Activated naive CD4-positive, alpha-beta T cell treated with anti-CD3 and anti-CD28 coated beads for 36 hours (primary cell): ENCODE measurements at regions not wholly inside any gene's neighbourhood (a gene's known extent, or its start where the extent isn't known, plus 50 kb on each side); places are given as distances from the start of the nearest gene placed in this dataset.
"Not testable (repeated sequence)": the region's sequence is repeated elsewhere in the genome, so short reads cannot be mapped to it uniquely, and the experiment has no call there.

Experiments used
- CTCF ChIA-PET: fragments of 350-600 bp; sonication (Branson Sonifier 250); formaldehyde crosslinking; loops from one replicate; lab custom pipeline; 2021; ENCODE audit warnings: antibody characterized with exemption; lab: Charles Lee
- DNase-seq: peaks from one replicate; pipeline ENCODE4 v3.0.0-alpha.2; 2020
- H3K27ac Mint-ChIP-seq: one replicate; pipeline ENCODE4 v1.8.0; 2021; ENCODE audit warnings: mild to moderate bottlenecking, mixed read lengths
- H3K27me3 Mint-ChIP-seq: one replicate; pipeline ENCODE4 v1.8.0; 2021; ENCODE audit warnings: low read depth, mixed read lengths
- H3K36me3 Mint-ChIP-seq: one replicate; pipeline ENCODE4 v1.8.0; 2021; ENCODE audit warnings: low read depth, mixed read lengths
- H3K4me1 Mint-ChIP-seq: one replicate; pipeline ENCODE4 v1.8.0; 2021; ENCODE audit warnings: low read depth, mixed read lengths
- H3K4me3 Mint-ChIP-seq: one replicate; pipeline ENCODE4 v1.8.0; 2021; ENCODE audit warnings: mild to moderate bottlenecking, moderate library complexity, mixed read lengths
- H3K9me3 Mint-ChIP-seq: one replicate; pipeline ENCODE4 v1.8.0; 2021; ENCODE audit warnings: mixed read lengths
- intact Hi-C: fragments of 100-400 bp; cut with micrococcal nuclease; formaldehyde crosslinking; loops from one replicate; pipeline ENCODE4 v1.15.1; 2023

- no peak for DNase-seq
- Mint-ChIP-seq H3K4me3 (no peak overlapping the region), H3K4me1 (no peaks in the 10 kb centered on the region), H3K36me3 (no peaks in the 10 kb centered on the region), H3K27me3 (no peaks in the 10 kb centered on the region), H3K27ac (no peak overlapping the region), H3K9me3 (peaks cover 9% of the 10 kb centered on the region)
- intact Hi-C loops, result no loop called here
- CTCF ChIA-PET, result no interaction called here
Measured at GRCh38 chr5:17838469-17838868, 204.2 kb downstream of the TAF11L14 start.

GRCh38 chr5:17839848-17840247 is 205.6 kb downstream of the TAF11L14 start:
- Mint-ChIP-seq H3K27ac (no peak overlapping the region), H3K4me3 (no peak overlapping the region), H3K4me1 (no peaks in the 10 kb centered on the region), H3K36me3 (no peaks in the 10 kb centered on the region), H3K9me3 (peaks cover 19% of the 10 kb centered on the region), H3K27me3 (no peaks in the 10 kb centered on the region)
- no peak for DNase-seq
- intact Hi-C loops, result no loop called here
- CTCF ChIA-PET, result no interaction called here

DNA sequence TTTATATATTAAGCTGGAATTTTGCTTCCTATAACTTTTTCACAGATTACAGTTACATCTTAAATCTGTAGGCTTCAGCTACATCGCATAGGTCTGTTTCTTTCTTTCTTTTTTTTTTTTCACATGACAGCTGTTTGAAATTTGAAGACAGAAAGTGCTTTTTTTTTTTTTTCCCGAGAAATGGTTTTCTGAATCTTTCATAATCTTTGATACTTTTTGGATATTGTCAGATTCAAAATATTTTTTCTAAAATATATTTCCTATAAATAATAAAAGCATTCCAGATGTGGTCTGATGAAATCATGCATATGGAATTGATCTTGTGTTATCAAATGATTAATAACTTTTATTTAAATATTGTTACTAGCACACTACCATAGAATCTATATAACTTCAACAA is 212.2 kb downstream of the TAF11L14 start:
- intact Hi-C loops, result no loop called here
- DNase-seq, result no peak
- Mint-ChIP-seq H3K27me3 (no peaks in the 10 kb centered on the region), H3K9me3 (peaks cover 21% of the 10 kb centered on the region), H3K27ac (no peak overlapping the region), H3K4me3 (no peak overlapping the region), H3K4me1 (no peaks in the 10 kb centered on the region), H3K36me3 (no peaks in the 10 kb centered on the region)
- CTCF ChIA-PET, result no interaction called here

GRCh38 chr5:17847286-17847685 is 213.0 kb downstream of the TAF11L14 start:
- DNase-seq, result no peak
- Mint-ChIP-seq H3K36me3 (no peaks in the 10 kb centered on the region), H3K4me1 (no peaks in the 10 kb centered on the region), H3K27ac (no peak overlapping the region), H3K9me3 (peaks cover 21% of the 10 kb centered on the region), H3K4me3 (no peak overlapping the region), H3K27me3 (no peaks in the 10 kb centered on the region)
- intact Hi-C loops, result no loop called here
- CTCF ChIA-PET, result no interaction called here

DNA sequence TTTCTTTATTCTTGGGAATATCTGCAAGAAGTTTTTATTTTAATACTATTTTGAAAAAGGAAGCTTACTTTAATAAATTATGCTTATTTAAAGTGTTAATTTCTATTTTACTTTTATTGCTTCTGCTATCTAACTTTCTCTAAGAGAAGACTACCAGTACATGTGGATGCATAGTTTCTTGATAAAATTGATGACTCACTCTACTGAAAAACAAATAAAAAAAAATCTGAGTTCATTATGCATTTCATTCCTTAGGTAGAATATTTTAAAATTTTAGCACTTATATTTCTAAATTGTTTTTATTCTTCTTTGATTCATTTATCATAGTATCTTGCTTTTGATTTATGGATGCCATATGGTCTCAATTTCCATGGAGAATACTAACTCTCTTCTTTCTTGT is 217.9 kb downstream of the TAF11L14 start:
- H3K4me1 Mint-ChIP-seq, result no peaks in the 10 kb centered on the region
- CTCF ChIA-PET, result no interaction called here
- intact Hi-C loops, result no loop called here
- H3K27me3 Mint-ChIP-seq, result no peaks in the 10 kb centered on the region
- H3K27ac Mint-ChIP-seq, result no peak overlapping the region
- H3K4me3 Mint-ChIP-seq, result no peak overlapping the region
- H3K9me3 Mint-ChIP-seq, result peaks cover 13% of the 10 kb centered on the region
- DNase-seq, result no peak
- no peaks in the 10 kb centered on the region for H3K36me3 Mint-ChIP-seq

- Mint-ChIP-seq H3K9me3 (peaks cover 13% of the 10 kb centered on the region), H3K27ac (no peak overlapping the region), H3K36me3 (no peaks in the 10 kb centered on the region), H3K27me3 (no peaks in the 10 kb centered on the region), H3K4me3 (no peak overlapping the region), H3K4me1 (no peaks in the 10 kb centered on the region)
- no peak for DNase-seq
- intact Hi-C loops, result no loop called here
- CTCF ChIA-PET, result no interaction called here
Measured at GRCh38 chr5:17852740-17853139, 218.5 kb downstream of the TAF11L14 start.

DNA sequence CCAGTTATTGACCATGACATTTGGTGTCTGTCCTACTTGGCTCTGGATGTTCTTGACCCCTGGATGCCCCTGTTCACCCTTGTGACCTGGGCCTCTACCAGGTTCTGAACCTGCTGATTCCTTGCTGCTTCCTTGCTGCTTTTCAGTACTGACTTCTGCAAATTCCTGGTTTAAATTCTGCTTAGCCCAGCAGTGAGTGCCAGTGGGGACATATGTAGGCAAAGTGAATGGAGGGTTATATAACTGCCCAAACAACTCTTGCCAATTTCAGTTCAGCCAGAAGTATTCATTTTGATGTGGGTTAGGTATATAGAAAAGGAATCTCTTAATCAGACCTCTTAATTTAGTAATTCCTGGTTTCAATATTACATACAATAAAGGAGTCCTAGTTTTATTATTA is 220.6 kb downstream of the TAF11L14 start:
- no peaks in the 10 kb centered on the region for H3K4me1 Mint-ChIP-seq
- H3K9me3 Mint-ChIP-seq, result peaks cover 12% of the 10 kb centered on the region
- no peak for DNase-seq
- no peaks in the 10 kb centered on the region for H3K36me3 Mint-ChIP-seq
- H3K27me3 Mint-ChIP-seq, result no peaks in the 10 kb centered on the region
- CTCF ChIA-PET, result no interaction called here
- no peak overlapping the region for H3K4me3 Mint-ChIP-seq
- intact Hi-C loops, result no loop called here
- H3K27ac Mint-ChIP-seq, result no peak overlapping the region

- intact Hi-C loops, result no loop called here
Measured at GRCh38 chr5:17860660-17861315, 226.5 kb downstream of the TAF11L14 start.

DNA sequence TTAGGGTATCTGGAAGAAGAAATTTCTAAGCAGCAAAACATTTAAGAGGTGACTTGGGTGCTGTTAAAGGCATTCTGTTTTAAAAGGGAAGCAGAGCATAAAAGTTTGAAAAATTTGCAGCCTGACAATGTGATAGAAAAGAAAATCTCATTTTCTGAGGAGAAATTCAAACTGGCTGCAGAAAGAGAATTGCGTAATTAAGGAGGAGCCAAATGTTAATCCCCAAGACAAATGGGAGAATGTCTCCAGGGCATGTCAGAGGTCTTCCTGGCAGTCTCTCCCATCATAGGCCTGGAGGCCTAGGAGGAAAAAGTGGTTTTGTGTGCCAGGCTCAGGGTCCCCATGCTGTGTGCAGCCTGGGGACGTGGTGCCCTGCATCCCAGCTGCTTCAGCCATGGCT is 230.6 kb downstream of the TAF11L14 start:
- DNase-seq, intact Hi-C loops, CTCF ChIA-PET, H3K4me1 Mint-ChIP-seq, H3K36me3 Mint-ChIP-seq, H3K4me3 Mint-ChIP-seq, H3K27ac Mint-ChIP-seq, H3K27me3 Mint-ChIP-seq: not testable (repeated sequence)
- peaks cover 17% of the 10 kb centered on the region for H3K9me3 Mint-ChIP-seq

More at GRCh38 chr5:17860660-17861315, 226.5 kb downstream of the TAF11L14 start:
- no peaks in the 10 kb centered on the region for H3K4me1 Mint-ChIP-seq
- H3K4me3 Mint-ChIP-seq, result no peak overlapping the region
- no peaks in the 10 kb centered on the region for H3K27me3 Mint-ChIP-seq
- no peak overlapping the region for H3K27ac Mint-ChIP-seq
- H3K9me3 Mint-ChIP-seq, result peaks cover 19% of the 10 kb centered on the region
- H3K36me3 Mint-ChIP-seq, result no peaks in the 10 kb centered on the region
- DNase-seq, result no peak
- CTCF ChIA-PET, result no interaction called here

DNA sequence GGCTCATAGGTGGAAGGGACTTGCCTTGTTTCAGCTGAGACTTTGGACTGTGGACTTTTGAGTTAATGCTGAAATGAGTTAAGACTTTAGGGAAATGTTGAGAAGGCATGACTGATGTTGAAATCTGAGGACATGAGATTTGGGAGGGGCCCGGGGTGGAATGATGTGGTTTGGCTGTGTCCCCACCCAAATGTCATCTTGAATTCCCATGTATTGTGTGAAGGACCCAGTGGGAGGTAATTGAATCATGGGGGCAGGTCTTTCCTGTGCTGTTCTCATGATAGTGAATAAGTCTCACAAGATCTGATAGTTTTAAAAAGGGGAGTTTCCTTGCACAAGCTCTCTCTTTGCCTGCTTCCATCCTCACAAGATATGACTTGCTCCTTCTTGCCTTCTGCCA is 231.7 kb downstream of the TAF11L14 start:
- H3K36me3 Mint-ChIP-seq, H3K4me1 Mint-ChIP-seq, DNase-seq, CTCF ChIA-PET, intact Hi-C loops, H3K4me3 Mint-ChIP-seq, H3K27ac Mint-ChIP-seq, H3K27me3 Mint-ChIP-seq: not testable (repeated sequence)
- peaks cover 17% of the 10 kb centered on the region for H3K9me3 Mint-ChIP-seq

GRCh38 chr5:17872204-17872603 is 237.9 kb downstream of the TAF11L14 start:
- H3K4me3 Mint-ChIP-seq, result no peak overlapping the region
- H3K36me3 Mint-ChIP-seq, result no peaks in the 10 kb centered on the region
- no peak for DNase-seq
- no peaks in the 10 kb centered on the region for H3K4me1 Mint-ChIP-seq
- CTCF ChIA-PET, result no interaction called here
- no peaks in the 10 kb centered on the region for H3K27me3 Mint-ChIP-seq
- H3K27ac Mint-ChIP-seq, result no peak overlapping the region
- H3K9me3 Mint-ChIP-seq, result peaks cover 16% of the 10 kb centered on the region
- intact Hi-C loops, result no loop called here

GRCh38 chr5:17878541-17878940 is 244.3 kb downstream of the TAF11L14 start:
- H3K9me3 Mint-ChIP-seq, result peaks cover 20% of the 10 kb centered on the region
- H3K27me3 Mint-ChIP-seq, result no peaks in the 10 kb centered on the region
- no peak for DNase-seq
- H3K4me1 Mint-ChIP-seq, result no peaks in the 10 kb centered on the region
- no peak overlapping the region for H3K27ac Mint-ChIP-seq
- no peaks in the 10 kb centered on the region for H3K36me3 Mint-ChIP-seq
- intact Hi-C loops, result no loop called here
- no peak overlapping the region for H3K4me3 Mint-ChIP-seq
- CTCF ChIA-PET, result no interaction called here

DNA sequence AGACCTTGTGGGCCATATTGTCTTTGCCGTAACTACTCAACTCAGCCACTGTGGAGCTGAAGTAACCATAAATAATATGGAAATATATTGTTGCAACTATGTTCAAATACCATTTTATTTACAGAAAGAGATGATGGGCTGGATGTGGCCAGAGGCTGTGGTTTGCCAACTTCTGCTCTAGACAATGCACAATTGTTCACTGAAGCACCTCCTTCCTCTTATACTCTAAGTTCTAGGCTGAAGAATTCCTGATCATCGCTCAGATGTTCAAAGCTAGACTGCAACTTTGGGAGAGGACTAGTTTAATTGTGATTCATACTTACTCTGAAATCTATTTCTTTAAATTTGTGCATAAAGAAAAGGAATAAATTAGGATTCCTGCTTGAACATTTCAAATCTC is 245.0 kb downstream of the TAF11L14 start:
- no peak overlapping the region for H3K4me3 Mint-ChIP-seq
- intact Hi-C loops, result no loop called here
- CTCF ChIA-PET, result no interaction called here
- no peak overlapping the region for H3K27ac Mint-ChIP-seq
- no peaks in the 10 kb centered on the region for H3K4me1 Mint-ChIP-seq
- no peaks in the 10 kb centered on the region for H3K36me3 Mint-ChIP-seq
- DNase-seq, result no peak
- peaks cover 20% of the 10 kb centered on the region for H3K9me3 Mint-ChIP-seq
- H3K27me3 Mint-ChIP-seq, result no peaks in the 10 kb centered on the region
